HG03060 (cell line): ENCODE measurements at regions not wholly inside any gene's neighbourhood (a gene's known extent, or its start where the extent isn't known, plus 50 kb on each side); places are given as distances from the start of the nearest gene placed in this dataset.
"Not testable (repeated sequence)": the region's sequence is repeated elsewhere in the genome, so short reads cannot be mapped to it uniquely, and the experiment has no call there.

Source experiments
- ATAC-seq: cut with Tn5 transposase; IDR thresholded peaks from one replicate; pipeline ENCODE4 v1.9.1; 2021; ENCODE audit warnings: low read depth, moderate number of reproducible peaks; ENCODE audit not compliant: unreplicated experiment

DNA sequence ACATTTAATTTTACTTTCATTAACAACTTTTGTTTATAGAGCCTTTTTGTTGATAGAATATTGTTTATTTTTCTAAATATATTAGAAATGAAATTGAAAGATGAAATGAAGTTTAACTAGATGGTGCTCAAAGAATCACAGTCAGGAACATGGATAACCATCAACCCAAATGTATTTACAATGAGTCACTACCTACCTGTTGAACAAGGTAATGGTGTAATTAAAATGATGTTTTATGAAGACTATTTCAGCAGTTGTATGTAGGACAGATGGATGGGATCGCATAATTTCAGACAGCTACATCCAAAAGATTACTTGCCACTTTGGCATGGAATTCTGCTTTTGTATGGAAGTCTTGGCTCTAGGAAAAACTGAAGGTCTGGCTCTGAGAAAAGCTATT lies 403.6 kb upstream of the SLC10A2 start:
- ATAC-seq: no peak

DNA sequence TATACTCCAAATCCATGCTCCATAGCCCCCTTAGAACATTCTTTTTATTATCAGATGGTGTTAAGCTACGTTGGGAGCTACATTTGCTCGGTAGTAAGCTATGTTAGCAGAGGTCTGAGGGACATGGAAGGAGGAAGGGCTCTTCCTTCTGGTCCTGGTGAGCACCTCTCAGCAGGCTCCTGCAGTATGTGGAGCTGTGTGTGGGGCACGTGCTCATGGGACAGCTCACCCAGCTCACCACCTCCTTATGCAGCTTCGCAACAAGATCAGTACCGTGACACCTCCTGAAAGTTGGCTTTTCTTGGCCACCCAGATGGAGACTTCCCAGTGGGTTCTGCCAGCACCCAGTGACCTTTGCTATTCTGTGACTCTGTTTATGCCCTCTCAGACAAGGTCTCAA lies 400.5 kb upstream of the SLC10A2 start:
- ATAC-seq: no peak

DNA sequence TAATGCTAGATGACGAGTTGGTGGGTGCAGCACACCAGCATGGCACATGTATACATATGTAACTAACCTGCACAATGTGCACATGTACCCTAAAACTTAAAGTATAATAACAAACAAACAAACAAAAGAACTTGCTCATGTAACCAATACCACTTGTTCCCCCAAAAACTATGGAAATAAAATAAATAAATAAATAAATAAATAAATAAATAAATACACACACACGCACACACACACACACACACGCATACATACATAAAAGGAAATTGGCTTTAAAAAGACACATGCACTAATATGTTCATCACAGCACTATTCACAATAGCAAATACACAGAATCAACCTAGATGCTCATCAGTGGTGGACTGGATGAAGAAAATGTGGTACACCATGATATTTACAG lies 394.0 kb upstream of the SLC10A2 start:
- not testable (repeated sequence) for ATAC-seq

DNA sequence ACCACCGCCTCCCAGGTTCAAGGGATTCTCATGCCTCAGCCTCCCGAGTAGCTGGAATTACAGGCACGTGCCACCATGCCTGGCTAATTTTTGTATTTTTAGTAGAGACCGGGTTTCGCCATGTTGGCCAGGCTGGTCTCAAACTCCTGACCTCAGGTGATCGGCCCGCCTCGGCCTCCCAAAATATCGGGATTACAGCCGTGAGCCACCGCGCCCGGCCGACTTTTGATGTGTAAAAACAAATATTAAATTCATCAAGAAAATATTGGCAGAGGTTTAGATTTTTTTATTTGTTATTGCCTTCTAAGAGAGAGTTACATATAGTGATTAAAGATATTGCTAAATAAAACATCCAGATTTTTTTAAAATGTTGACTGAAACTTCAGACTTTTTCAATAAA lies 390.8 kb upstream of the SLC10A2 start:
- not testable (repeated sequence) for ATAC-seq

DNA sequence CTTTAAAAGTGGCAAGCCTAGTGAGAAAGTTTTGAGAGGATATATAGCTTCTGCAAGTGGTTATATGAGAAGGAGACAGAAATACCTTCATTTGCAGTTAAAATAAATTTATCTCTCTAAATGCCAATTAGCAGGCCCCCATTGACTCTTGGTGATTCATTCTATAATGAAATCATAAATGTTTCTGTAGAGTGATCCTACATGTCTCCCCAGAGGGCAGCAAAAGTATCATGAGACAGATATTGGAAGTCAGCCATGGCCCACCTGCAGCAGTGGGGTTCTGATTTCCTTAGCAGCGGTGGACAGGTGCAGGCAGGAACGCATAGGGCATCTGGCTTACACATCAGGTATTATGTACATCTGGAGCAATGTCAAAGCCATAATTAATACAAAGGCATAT lies 385.4 kb upstream of the SLC10A2 start:
- ATAC-seq: no peak

DNA sequence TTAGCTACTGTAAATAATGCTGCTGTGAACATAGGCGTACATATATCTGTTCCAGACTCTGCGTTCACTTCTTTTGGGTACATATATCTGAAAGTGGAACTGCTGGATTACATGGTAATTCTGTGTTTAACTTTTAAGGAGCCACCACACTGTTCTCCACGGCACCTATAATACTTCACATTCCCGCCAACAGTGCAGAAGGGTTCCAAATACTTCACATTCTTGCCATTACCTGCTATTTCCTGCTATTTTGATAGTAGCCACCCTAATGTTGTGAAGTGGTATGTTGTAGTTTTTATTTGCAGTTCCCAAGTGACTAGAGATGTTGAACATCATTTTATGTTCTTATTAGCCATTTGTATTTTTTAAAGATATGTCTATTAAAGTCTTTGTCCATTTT lies 377.4 kb upstream of the SLC10A2 start:
- ATAC-seq: no peak

DNA sequence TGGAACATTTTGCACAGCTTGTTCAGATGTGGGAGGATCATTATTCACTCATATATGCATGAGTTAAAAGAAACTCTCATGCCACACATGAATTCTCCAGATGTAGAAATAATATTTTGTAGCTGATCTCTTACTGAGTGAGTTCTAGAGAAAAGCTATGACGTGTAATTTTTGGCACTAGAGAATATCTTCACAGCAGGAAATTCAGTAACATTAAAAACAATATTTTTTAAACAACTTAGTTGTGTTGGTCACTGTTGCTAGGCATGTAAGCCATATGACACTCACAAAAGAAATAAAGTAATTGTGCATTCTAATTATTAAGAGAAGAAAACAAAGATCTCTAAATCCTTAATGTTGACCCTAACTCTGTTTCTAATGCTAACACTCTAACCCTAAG lies 371.4 kb upstream of the SLC10A2 start:
- ATAC-seq: no peak

DNA sequence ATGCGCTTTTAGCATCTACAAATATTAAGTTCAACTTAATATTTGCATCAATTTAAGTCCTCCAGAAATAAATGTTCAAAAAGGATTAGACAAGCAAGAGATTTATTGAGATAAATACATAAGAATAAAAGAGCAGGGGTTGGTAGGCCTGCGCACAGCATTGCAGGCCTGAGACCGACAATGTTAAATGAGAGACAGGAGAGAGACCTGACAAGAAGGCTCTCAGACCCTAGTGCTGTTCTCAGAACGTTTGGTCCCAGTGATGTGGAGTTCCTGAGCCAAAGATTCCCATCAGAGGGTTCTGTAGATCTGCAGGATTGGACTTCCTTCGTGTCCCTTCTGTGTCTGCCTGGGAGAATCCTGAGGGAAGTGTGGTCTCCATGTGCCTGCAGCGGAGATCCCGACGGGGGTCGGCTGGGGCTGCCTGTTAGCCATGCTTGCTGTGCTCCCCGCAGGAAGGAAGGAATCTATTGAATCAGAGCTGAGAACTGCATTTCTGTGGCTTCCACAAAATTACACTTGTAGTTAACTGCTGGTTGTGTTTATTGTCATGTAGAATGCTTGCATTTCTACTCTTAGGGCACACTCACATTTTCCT lies 369.9 kb upstream of the SLC10A2 start:
- ATAC-seq: no peak

DNA sequence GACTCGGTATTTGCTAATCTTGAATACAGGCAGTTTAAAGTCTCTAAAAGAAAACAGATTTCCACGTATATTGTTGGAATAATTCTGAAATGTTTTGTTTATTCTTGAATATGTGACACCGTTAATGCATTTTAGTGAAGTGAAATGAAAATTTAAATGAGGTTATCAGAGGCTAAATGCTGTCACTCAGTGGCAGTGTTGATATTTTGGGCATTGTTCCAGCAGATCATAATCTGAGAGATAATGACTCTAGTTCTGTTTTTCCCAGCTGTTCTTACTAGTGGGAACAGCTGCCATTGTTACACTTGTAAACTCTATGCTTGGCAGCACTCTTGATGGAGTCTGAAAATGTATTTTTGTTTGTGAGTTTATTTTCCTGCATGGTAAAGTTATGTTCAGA lies 365.6 kb upstream of the SLC10A2 start:
- ATAC-seq: no peak

DNA sequence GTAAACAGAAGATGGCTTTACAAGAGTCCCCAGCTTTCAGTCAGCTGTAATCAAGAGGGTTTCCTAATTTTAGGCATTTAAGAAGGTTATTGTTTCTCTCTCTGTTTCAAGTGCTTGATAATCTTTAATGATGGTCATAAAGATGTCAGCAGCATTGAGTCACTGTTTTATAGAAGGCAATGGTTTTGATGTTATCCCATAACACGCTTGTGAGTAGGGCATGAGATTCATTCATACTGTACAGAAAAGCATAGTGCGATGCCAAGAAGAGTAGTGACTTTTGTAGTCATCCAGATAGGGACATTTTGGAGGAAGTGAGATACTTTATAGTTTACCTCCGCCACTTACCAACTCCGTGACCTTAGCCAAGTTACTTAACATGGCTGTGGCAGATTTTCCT lies 364.2 kb upstream of the SLC10A2 start:
- no peak for ATAC-seq

DNA sequence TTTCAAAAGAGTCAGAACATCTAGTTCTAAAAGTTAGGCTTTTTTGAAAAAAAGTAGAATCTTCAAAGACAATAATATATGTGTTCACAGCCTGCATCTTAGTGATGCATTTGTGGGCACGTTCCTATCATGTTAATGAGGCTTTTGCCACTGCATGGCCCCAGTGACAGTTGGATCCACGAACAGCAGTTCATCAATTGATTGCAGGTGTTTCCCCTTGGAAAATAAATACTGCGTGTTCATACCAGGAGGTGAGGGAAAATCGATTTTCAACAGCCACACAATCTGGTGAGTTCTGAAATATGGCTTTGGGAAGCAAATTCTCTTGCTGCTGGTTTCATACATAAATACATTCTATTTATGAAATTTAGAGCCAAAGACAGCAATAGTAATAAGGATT lies 343.8 kb upstream of the SLC10A2 start:
- ATAC-seq: no peak

DNA sequence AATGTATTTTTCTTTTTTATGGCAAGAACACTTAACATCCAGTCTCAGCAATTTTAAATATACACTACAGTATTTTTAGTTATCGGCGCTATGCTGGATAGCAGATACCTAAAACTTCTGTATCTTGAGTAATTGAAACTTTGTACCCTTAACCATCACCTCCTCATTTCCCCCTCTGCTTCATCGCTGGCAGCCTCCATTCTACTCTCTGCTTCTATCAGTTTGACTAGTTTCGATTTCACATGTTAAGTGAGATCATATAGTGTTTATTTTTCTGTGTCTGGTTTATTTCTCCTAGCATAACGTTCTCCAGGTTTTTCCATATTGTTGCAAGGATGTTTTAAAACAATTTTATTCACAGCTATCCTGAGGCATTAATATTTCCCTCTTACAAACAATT lies 340.8 kb upstream of the SLC10A2 start:
- ATAC-seq: no peak

DNA sequence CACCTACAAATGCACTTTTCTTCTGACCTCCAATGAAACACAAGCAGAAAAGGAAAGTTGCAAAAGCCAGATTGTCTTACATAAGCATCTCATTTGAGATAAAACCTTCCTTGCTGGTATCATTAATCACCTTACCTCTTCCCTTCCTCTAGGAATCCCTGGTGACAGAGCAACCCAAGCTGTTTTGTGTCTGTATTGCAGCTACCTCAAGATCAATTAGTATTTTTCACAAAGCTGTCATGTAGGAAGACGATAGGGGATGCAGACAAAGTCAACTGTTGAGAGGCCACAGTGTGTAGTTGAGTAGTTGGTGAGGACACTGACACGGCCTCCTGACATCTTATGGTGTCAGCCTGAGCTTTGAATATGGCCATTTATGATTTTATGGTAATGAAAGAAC lies 339.1 kb upstream of the SLC10A2 start:
- no peak for ATAC-seq

DNA sequence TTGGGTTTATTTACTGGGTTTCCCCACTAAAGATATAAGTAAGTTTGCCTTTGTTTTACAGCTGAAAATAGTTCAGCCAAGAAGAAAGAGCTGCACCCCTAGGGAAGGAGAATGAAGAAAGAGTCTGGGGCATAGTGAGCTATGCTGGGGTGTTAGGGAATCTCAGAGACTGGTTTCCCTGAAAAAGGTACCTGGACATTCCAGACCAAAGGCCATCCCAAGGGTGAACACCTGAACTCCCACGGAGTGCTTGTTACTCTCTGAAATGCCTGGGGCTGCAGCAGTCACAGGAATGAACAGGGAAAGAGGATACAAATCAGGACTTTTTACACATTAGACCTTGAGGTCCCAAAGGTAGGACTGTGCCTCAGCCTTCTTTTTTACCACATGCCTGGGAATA lies 337.6 kb upstream of the SLC10A2 start:
- no peak for ATAC-seq

DNA sequence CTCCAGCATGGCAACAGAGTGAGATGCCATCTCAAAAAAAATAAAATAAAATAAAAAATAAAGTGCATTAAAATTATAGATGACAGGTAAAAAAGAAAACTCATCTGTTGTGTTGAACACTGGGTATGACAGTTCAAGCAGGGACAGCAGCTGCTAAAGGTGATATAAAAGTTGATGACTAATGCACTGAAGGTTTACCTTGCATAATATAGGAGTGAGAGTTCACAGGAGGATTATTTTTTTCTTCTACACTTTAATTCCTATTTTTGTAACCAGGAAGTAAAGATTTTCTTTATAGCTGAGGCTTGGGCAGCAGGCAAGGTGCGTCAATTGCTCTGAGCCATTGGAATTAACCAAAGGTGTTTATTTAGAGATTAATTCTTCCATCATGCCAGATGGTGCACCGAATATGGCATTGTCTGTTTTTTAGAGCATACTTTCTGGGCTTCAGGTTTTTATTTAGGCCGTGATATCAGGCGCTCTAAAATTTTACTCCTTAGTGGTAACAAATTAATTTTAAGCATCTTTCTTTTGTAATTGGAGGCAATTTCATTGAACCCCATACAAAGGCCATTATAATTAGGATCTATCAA lies 337.0 kb upstream of the SLC10A2 start:
- ATAC-seq: no peak

DNA sequence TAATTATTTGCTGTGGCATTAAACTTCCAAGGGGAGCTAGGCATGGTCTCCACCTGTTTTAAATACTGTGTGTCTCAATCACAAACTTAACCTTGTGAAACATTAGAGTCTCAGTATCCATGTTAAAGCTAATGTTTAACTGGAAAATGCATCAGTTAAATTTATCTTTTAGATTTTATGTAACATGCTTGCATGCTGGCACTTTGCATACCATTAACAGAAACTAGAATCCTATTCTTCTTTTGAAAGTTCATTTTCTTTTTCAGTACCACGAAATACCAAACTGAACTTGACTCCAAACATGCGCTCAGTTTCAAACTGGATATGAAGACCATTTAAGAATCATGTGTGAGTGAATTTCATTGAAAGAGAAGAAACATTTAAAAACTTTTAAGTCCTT lies 328.9 kb upstream of the SLC10A2 start:
- ATAC-seq: no peak

DNA sequence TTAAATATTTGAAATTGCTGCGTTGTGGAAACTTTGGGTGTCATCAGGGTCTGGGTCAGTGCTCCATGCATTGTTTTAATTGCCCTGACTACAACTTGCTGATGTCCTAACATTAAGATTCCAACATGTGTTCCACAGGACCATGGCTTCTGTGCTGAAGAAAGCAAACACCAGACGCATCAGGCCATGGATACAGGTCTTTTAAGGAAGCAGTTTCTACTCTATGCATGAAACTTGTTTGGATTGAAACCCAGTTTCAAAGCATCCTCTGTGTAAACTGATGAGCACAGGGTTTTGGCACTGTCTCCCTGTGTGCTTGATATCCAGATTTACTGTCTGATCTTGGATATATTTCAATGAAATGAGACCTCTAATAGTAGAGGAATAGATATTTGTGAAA lies 328.4 kb upstream of the SLC10A2 start:
- ATAC-seq: no peak

DNA sequence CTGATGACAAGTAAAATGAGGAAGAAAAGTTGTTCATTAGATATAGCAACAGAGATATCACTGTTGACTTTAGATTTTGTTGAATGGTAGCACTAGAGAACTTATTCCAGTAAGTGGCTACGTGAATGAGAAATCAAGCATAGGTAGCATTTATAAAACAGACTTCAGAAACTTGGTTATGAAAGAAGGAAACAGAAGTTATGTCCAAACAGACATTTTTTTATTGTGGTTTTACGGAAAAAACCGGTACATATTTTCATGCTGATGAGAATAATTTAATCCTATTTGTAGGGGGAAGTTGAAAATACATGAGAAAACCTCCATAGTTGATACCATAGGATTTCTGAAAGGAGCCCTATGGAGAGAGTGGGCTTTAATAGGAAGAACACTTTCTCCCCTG lies 325.7 kb upstream of the SLC10A2 start:
- no peak for ATAC-seq

DNA sequence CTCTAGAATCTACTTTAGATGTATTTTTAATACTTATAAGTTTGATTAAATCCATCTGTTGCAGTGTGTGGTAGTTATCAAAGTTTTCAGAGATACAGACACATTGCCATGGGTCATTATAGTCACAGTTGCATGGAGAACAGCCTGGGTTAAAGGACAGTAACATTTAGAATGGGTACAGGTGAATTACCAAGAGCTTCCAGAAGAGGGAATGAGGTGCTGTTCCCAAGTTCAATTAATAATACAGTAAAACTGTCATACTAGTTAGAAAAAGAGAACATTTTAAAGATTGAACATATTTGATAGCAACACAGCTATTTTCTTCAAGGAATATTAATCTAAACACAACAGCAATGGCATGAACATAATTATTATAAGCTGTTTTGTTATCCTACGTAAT lies 322.6 kb upstream of the SLC10A2 start:
- no peak for ATAC-seq

DNA sequence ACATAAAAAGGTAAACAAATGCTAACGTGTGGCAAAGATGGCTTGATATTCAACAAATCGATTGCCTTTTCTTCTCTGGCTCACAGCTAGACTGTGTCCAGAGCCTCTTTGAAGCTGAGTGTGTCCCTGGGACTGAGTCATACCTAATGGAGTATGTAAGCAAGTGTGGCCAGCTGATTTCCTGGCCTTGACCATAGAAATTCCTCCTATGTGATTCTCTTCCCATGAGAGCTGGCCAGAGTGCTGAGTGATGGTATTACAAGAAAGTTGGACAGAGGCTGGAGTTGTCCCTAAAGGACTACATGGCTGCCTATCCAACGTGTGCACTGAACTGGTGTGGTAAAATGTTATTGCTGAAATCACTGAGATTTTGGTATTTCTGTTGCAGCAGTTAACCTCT lies 320.1 kb upstream of the SLC10A2 start:
- no peak for ATAC-seq

DNA sequence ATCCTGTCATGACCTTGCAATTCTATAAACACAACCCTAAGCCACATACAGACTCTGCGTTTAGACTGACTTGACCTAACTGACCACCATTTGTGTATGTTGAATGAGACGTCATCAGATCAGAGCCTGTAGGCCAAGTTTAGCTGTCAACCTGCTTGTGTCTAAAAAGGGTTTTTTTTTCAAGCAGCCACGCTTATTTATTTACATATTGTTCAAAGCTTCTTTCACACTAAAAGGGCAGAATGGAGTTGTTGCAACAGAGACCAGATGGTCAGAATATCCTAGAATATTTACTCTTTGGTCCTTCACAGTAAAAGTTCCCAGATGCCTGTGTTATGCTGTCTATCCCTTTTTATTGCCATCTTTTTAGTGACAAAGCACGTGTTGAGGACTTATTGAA lies 307.7 kb upstream of the SLC10A2 start:
- no peak for ATAC-seq

DNA sequence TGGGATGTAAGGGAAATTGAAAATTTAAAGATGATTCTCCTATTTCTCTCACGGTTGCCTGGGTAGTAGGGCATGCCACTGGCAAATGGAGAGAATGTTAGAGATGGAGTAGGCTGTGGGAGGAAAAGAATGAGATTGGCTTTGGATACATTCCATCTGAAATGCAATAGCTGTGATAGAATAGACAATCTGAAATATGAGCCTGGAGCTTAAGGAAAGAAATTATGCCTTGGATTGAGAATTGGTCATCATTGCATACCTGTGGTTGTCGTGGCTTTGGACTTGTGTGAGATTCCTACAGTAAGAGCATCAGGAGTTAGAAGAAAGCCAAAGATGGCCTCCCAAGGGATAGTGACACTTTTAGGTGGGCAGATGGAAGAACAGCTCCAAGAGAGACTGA lies 305.1 kb upstream of the SLC10A2 start:
- ATAC-seq: no peak

DNA sequence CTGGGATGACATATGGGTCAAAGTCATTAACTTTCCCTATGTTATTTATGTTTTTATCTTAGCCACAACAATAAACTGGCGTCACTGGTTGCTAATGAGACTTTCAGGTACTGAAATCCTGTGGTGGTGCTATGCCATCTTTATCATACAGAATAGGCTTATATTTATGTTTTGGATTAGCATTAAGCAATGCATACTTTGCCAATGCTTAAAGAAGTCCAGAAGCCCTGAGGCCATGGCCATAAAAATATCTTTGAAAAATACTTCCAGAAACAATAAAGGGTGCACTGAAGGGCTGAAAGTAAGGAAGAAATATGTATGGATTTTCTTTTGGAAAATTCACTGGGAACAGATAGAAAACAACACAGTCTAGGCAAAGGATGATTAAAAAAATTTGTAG lies 304.6 kb upstream of the SLC10A2 start:
- no peak for ATAC-seq
